Endothelial cell of umbilical vein (primary cell): ENCODE measurements at regions not wholly inside any gene's neighbourhood (a gene's known extent, or its start where the extent isn't known, plus 50 kb on each side); places are given as distances from the start of the nearest gene placed in this dataset.

Experiments used
- BruUV-seq: library from RNA; stranded (reverse); fragments of 400-500 nt; replicated peaks from 2 replicates; lab custom pipeline; 2021; lab: Mats Ljungman, UMichigan
- CTCF ChIA-PET: fragments of 300-600, 350-600 bp; sonication (Branson Sonifier 250); formaldehyde crosslinking; loops from one replicate; lab custom pipeline; 2021; ENCODE audit warnings: antibody characterized with exemption, inconsistent platforms; lab: Charles Lee
- POLR2A ChIA-PET: fragments of 300-600, 350-600 bp; sonication (Branson Sonifier 250); formaldehyde crosslinking; loops from one replicate; lab custom pipeline; 2021; ENCODE audit warnings: antibody characterized with exemption, inconsistent platforms; lab: Charles Lee
- DNase-seq: peaks from one replicate; pipeline ENCODE4 v3.0.0-alpha.2; 2011; ENCODE audit warnings: low read depth, low spot score
- FAIRE-seq: peaks from 2 replicates; lab custom pipeline; 2011; peaks lifted over from hg19 to GRCh38; lab: Jason Lieb, UNC
- H2AFZ ChIP-seq: 2 replicates; pipeline ENCODE4 v1.6.0; 2012; ENCODE audit warnings: low read depth, low read length, control low read depth, inconsistent platforms
- H3K27ac ChIP-seq: 2 replicates; pipeline ENCODE4 v1.5.1; 2011; ENCODE audit warnings: low read depth, mild to moderate bottlenecking, control low read depth, low read length, moderate library complexity; ENCODE audit not compliant: insufficient read depth
- H3K27me3 ChIP-seq, 2 experiments: 2 replicates each; pipeline versions ENCODE4 v1.6.0 to v1.6.1; 2011; ENCODE audit warnings: low read length in 2 of 2, mixed read lengths in 1 of 2; ENCODE audit not compliant: control insufficient read depth in 2 of 2, insufficient read depth in 2 of 2
- H3K36me3 ChIP-seq, 2 experiments: 2 replicates in 1 of 2; 3 replicates in 1 of 2; pipeline ENCODE4 v1.5.1; 2011; ENCODE audit warnings: low read length in 2 of 2, mild to moderate bottlenecking in 1 of 2, moderate library complexity in 1 of 2; ENCODE audit not compliant: control insufficient read depth in 2 of 2, insufficient read depth in 2 of 2; ENCODE audit errors: extremely low read depth in 1 of 2
- H3K4me1 ChIP-seq: 3 replicates; pipeline ENCODE4 v1.5.1; 2011; ENCODE audit warnings: mild to moderate bottlenecking, low read length; ENCODE audit not compliant: control insufficient read depth, insufficient read depth; ENCODE audit errors: extremely low read depth
- H3K4me2 ChIP-seq: 2 replicates; pipeline ENCODE4 v1.6.1; 2011; ENCODE audit warnings: low read length, control low read depth, mixed read lengths; ENCODE audit not compliant: insufficient read depth
- H3K4me3 ChIP-seq, 3 experiments: fragments of 200-600 bp in 1 of 3; sonication (generic), shearing (Covaris generic) in 1 of 3; replicated peaks in 1 of 3; 2 replicates each; pipeline ENCODE4 v1.5.1; 2011 to 2016; ENCODE audit warnings: control low read depth in 3 of 3, low read length in 3 of 3, mild to moderate bottlenecking in 2 of 3, inconsistent platforms in 1 of 3, low read depth in 1 of 3, moderate library complexity in 1 of 3; ENCODE audit not compliant: insufficient read depth in 1 of 3
- H3K79me2 ChIP-seq: 2 replicates; pipeline ENCODE4 v1.6.0; 2012; ENCODE audit warnings: low read length, inconsistent platforms; ENCODE audit not compliant: control insufficient read depth, insufficient read depth
- H3K9ac ChIP-seq: replicated peaks from 2 replicates; pipeline ENCODE3; 2011; ENCODE audit warnings: low read length, control low read depth; ENCODE audit not compliant: insufficient read depth; ENCODE audit errors: extremely low read depth
- H3K9me1 ChIP-seq: replicated peaks from 3 replicates; pipeline ENCODE4 v1.6.0; 2011; ENCODE audit warnings: mild to moderate bottlenecking, low read length; ENCODE audit not compliant: control insufficient read depth, insufficient read depth; ENCODE audit errors: extremely low read depth
- H3K9me3 ChIP-seq: replicated peaks from 2 replicates; pipeline ENCODE4 v1.5.1; 2012; ENCODE audit warnings: low read length, inconsistent platforms; ENCODE audit not compliant: control insufficient read depth, insufficient read depth
- H4K20me1 ChIP-seq: replicated peaks from 2 replicates; pipeline ENCODE3; 2011; ENCODE audit warnings: mild to moderate bottlenecking, low read length; ENCODE audit not compliant: control insufficient read depth, insufficient read depth; ENCODE audit errors: extremely low read depth
- EZH2 ChIP-seq: IDR thresholded peaks from 2 replicates; pipeline ENCODE4 v1.6.1; 2012; ENCODE audit warnings: borderline replicate concordance, low read depth, mild to moderate bottlenecking, moderate library complexity, low read length, inconsistent platforms; ENCODE audit not compliant: severe bottlenecking
- FOS ChIP-seq: IDR thresholded peaks from 2 replicates; pipeline ENCODE4 v1.6.1; 2011; ENCODE audit warnings: mild to moderate bottlenecking, low read length, moderate library complexity, borderline replicate concordance; ENCODE audit not compliant: insufficient read depth
- GATA2 ChIP-seq: IDR thresholded peaks from 2 replicates; pipeline ENCODE4 v1.7.0; 2011; ENCODE audit warnings: low read depth, mild to moderate bottlenecking, moderate library complexity, mixed read lengths, low read length; ENCODE audit not compliant: insufficient read length, insufficient read depth
- JUN ChIP-seq: IDR thresholded peaks from 2 replicates; pipeline ENCODE4 v1.6.1; 2011; ENCODE audit warnings: borderline replicate concordance, low read depth; ENCODE audit not compliant: insufficient read length, insufficient read depth
- MYC ChIP-seq: IDR thresholded peaks from one replicate; pipeline ENCODE4 v1.6.1; 2011; ENCODE audit warnings: mild to moderate bottlenecking, low read depth, low read length
- POLR2A ChIP-seq: IDR thresholded peaks from 2 replicates; pipeline ENCODE4 v1.6.1; 2012; ENCODE audit warnings: low read depth, mild to moderate bottlenecking, control low read depth, low read length
- POLR2AphosphoS5 ChIP-seq: IDR thresholded peaks from 2 replicates; pipeline ENCODE4 v1.6.1; 2012; ENCODE audit warnings: low read depth, mild to moderate bottlenecking, control low read depth, low read length, moderate library complexity; ENCODE audit not compliant: insufficient read depth
- dilution Hi-C: fragments of 300-500 bp; cut with MboI; formaldehyde crosslinking; loops from one replicate; pipeline ENCODE4 v1.15.0; 2019; ENCODE audit warnings: low sequenced_read_pairs; ENCODE audit not compliant: extremely low pct_ligation_motif_present
- intact Hi-C: fragments of 100-400 bp; cut with micrococcal nuclease; formaldehyde crosslinking; loops from one replicate; pipeline ENCODE4 v1.10.0; 2022
- TF ChIP-seq, protein P1 (sequence below): IDR thresholded peaks from 2 replicates; pipeline ENCODE4 v1.6.1; 2011; ENCODE audit not compliant: insufficient read depth, insufficient read length
- TF ChIP-seq, protein P2 (sequence below), 2 donors: IDR thresholded peaks; 1 replicate in 1 of 2; 2 replicates in 1 of 2; pipeline ENCODE4 v1.5.1; 2011; ENCODE audit warnings: low read length in 2 of 2, mild to moderate bottlenecking in 2 of 2, moderate library complexity in 2 of 2, control low read depth in 1 of 2, inconsistent platforms in 1 of 2, low read depth in 1 of 2; ENCODE audit not compliant: insufficient read depth in 1 of 2; ENCODE audit errors: extremely low read depth in 1 of 2

DNA sequence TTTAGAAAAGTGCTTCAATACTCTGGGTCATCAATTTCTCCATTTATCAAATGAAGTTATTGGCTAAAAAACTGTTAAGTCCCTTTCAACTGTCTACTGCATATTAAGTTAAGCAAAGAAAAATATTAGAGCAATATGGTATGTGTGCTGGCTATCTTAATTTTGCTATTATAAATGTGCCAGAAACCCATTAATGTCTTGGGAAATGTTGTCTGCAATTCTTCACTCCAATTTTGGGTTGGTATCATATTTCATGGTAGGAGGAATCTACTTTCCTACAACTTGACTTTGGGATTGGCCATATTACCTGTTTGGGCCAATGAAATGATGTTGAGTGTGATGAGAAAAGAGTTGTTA lies 1063.9 kb downstream of the PLA2G4A start:
- Histone ChIP-seq H3K9me1 (no peaks in the 10 kb centered on the region), H3K4me3 (no peak overlapping the region), H3K9ac (no peak overlapping the region), H3K4me1 (no peaks in the 10 kb centered on the region), H3K27me3 (no peaks in the 10 kb centered on the region), H3K36me3 (no peaks in the 10 kb centered on the region), H2AFZ (no peak overlapping the region), H4K20me1 (no peaks in the 10 kb centered on the region), H3K27ac (no peak overlapping the region), H3K4me2 (no peak overlapping the region), H3K9me3 (no peaks in the 10 kb centered on the region), H3K79me2 (no peaks in the 10 kb centered on the region)
- TF ChIP-seq POLR2AphosphoS5 (no peak), MYC (no peak), JUN (no peak), FOS (no peak), EZH2 (no peak), GATA2 (no peak), POLR2A (no peak)
- TF ChIP-seq, protein P1, sequence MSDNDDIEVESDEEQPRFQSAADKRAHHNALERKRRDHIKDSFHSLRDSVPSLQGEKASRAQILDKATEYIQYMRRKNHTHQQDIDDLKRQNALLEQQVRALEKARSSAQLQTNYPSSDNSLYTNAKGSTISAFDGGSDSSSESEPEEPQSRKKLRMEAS, result no peak
- TF ChIP-seq, protein P2, sequence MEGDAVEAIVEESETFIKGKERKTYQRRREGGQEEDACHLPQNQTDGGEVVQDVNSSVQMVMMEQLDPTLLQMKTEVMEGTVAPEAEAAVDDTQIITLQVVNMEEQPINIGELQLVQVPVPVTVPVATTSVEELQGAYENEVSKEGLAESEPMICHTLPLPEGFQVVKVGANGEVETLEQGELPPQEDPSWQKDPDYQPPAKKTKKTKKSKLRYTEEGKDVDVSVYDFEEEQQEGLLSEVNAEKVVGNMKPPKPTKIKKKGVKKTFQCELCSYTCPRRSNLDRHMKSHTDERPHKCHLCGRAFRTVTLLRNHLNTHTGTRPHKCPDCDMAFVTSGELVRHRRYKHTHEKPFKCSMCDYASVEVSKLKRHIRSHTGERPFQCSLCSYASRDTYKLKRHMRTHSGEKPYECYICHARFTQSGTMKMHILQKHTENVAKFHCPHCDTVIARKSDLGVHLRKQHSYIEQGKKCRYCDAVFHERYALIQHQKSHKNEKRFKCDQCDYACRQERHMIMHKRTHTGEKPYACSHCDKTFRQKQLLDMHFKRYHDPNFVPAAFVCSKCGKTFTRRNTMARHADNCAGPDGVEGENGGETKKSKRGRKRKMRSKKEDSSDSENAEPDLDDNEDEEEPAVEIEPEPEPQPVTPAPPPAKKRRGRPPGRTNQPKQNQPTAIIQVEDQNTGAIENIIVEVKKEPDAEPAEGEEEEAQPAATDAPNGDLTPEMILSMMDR (IDR thresholded peaks at IDR 0.05; ENCODE audit: extremely low read depth in 1 of 2, insufficient read depth in 1 of 2, low read depth in 1 of 2, low read length in 2 of 2), result no peak
- intact Hi-C loops (no loop called here), dilution Hi-C loops (no loop called here)
- ChIA-PET POLR2A (no interaction called here), CTCF (no interaction called here)
- no TSS peak for BruUV-seq
- FAIRE-seq, result peak; percentile 37
- DNase-seq, result no peak
